ENCODE measurements at regions not wholly inside any gene's neighbourhood (a gene's known extent, or its start where the extent isn't known, plus 50 kb on each side); places are given as distances from the start of the nearest gene placed in this dataset.
A peak's percentile ranks its signal among the peaks of the same experiment; 100 is the strongest.

GRCh38 chr2:121074293-121074932, 210.6 kb downstream of the TFCP2L1 start:
- peak in 1 of 2 donors; percentile 29 for DNase-seq (ENCODE audit: low read depth in 2 of 2)

- peak; percentile 50 to 83 for DNase-seq (ENCODE audit: low read depth in 2 of 2)
Measured at GRCh38 chr2:121075006-121075551, 209.9 kb downstream of the TFCP2L1 start.

GRCh38 chr2:121075641-121076497, 209.1 kb downstream of the TFCP2L1 start:
- DNase-seq (ENCODE audit: low read depth in 2 of 2): no peak

GRCh38 chr2:121076498-121076820, 208.5 kb downstream of the TFCP2L1 start:
- DNase-seq (ENCODE audit: low read depth in 2 of 2): no peak

- DNase-seq (ENCODE audit: low read depth in 2 of 2): peak; percentile 34 to 49
Measured at GRCh38 chr2:121076885-121077549, 208.0 kb downstream of the TFCP2L1 start.

- DNase-seq (ENCODE audit: low read depth in 2 of 2): no peak
Measured at GRCh38 chr2:121078899-121079298, 206.1 kb downstream of the TFCP2L1 start.

- peak; percentile 48 to 68 for DNase-seq (ENCODE audit: low read depth in 2 of 2)
Measured at GRCh38 chr2:121080013-121080772, 204.8 kb downstream of the TFCP2L1 start.

- DNase-seq (ENCODE audit: low read depth in 2 of 2): no peak
Measured at GRCh38 chr2:121081701-121082100, 203.3 kb downstream of the TFCP2L1 start.

- DNase-seq (ENCODE audit: low read depth in 2 of 2): no peak
Measured at GRCh38 chr2:121082191-121082590, 202.8 kb downstream of the TFCP2L1 start.

GRCh38 chr2:121084130-121084680, 200.8 kb downstream of the TFCP2L1 start:
- no peak for DNase-seq (ENCODE audit: low read depth in 2 of 2)

GRCh38 chr2:121085801-121086200, 199.2 kb downstream of the TFCP2L1 start:
- DNase-seq (ENCODE audit: low read depth in 2 of 2): no peak

GRCh38 chr2:121086450-121086849, 198.6 kb downstream of the TFCP2L1 start:
- DNase-seq (ENCODE audit: low read depth in 2 of 2): no peak

GRCh38 chr2:121087117-121087516, 197.9 kb downstream of the TFCP2L1 start:
- no peak for DNase-seq (ENCODE audit: low read depth in 2 of 2)

- DNase-seq (ENCODE audit: low read depth in 2 of 2): no peak
Measured at GRCh38 chr2:121088251-121089165, 196.5 kb downstream of the TFCP2L1 start.

- no peak for DNase-seq (ENCODE audit: low read depth in 2 of 2)
Measured at GRCh38 chr2:121089166-121089510, 195.9 kb downstream of the TFCP2L1 start.

- no peak for DNase-seq (ENCODE audit: low read depth in 2 of 2)
Measured at GRCh38 chr2:121090088-121090715, 194.8 kb downstream of the TFCP2L1 start.

- DNase-seq (ENCODE audit: low read depth in 2 of 2): no peak
Measured at GRCh38 chr2:121092095-121092494, 192.9 kb downstream of the TFCP2L1 start.

- no peak for DNase-seq (ENCODE audit: low read depth in 2 of 2)
Measured at GRCh38 chr2:121093692-121094091, 191.3 kb downstream of the TFCP2L1 start.

GRCh38 chr2:121094101-121094500, 190.9 kb downstream of the TFCP2L1 start:
- peak in 1 of 2 donors; percentile 14 for DNase-seq (ENCODE audit: low read depth in 2 of 2)

- DNase-seq (ENCODE audit: low read depth in 2 of 2): no peak
Measured at GRCh38 chr2:121094845-121095244, 190.2 kb downstream of the TFCP2L1 start.
